Heart left ventricle (tissue), 13 donors: ENCODE measurements at regions not wholly inside any gene's neighbourhood (a gene's known extent, or its start where the extent isn't known, plus 50 kb on each side); places are given as distances from the start of the nearest gene placed in this dataset.

ENCODE experiments used
- POLR2A ChIP-seq, 2 donors: fragments of 450-650 bp; IDR thresholded peaks; one replicate each; pipeline ENCODE4 v1.6.1; 2017; ENCODE audit warnings: antibody characterized with exemption in 2 of 2, mild to moderate bottlenecking in 2 of 2, moderate library complexity in 2 of 2
- TF ChIP-seq, protein P1 (sequence below), 12 donors: fragments of 200-600 bp; sonication (generic) in 4 of 12; IDR thresholded peaks; one replicate each; pipeline versions ENCODE4 v1.5.0 to v1.8.0; 2018 to 2022; ENCODE audit warnings: antibody characterized with exemption in 12 of 12, mild to moderate bottlenecking in 5 of 12
- donor health status: ischemic (EF 13 %, LVEDD 7.1; RV severe dilation, severe dysfunction).
- donor health status: DM: no; HTN: yes; CAD: no.
- donor health status: DM: no; HTN: no; CAD: no.
- donor health status: ischemic (EF 25% LVEDD 6.9; RV normal size, moderate dysfunction).
- donor health status: ischemic (EF 25% LVEDD 5.7; RV mildly dilated, moderate dysfunction).
- donor health status: ischemic (EF 35%, LVEDD 5.7; RV mildly dilated, moderate dysfunction).
- donor health status: nonischemic (EF 11% LVEDD 7.7; RV severe dilation, severe dysfunction).
- donor health status: DM: yes; HTN: yes; CAD: no.
- donor health status: PGD.
- donor health status: ischemic (EF 29% LVEDD 5.4; RV normal size, mild dysfunction).
- donor health status: nonischemic (EF 23%, LVEDD 6.1; RV moderate dilation, normal function).

DNA sequence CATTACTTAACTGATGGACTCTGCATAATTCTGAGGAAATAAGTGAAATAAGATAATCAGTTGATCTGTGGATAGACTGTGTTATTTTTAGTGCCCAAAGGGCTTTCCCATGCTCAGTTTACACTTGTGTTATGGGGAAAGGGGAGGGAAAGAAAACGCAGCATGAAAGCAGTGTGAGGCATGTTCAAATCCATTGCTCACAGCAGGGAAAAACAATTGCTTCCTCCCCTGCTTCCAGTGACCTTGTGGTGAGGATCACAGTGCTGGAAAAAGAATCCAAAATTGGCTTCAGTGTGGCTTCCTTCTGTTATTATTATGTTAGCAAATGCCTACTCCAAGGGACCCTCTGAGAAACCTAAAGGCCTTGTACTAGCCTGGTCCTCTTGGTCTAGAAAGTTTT lies 285.1 kb upstream of the CDIN1 start:
- TF ChIP-seq, protein P1, sequence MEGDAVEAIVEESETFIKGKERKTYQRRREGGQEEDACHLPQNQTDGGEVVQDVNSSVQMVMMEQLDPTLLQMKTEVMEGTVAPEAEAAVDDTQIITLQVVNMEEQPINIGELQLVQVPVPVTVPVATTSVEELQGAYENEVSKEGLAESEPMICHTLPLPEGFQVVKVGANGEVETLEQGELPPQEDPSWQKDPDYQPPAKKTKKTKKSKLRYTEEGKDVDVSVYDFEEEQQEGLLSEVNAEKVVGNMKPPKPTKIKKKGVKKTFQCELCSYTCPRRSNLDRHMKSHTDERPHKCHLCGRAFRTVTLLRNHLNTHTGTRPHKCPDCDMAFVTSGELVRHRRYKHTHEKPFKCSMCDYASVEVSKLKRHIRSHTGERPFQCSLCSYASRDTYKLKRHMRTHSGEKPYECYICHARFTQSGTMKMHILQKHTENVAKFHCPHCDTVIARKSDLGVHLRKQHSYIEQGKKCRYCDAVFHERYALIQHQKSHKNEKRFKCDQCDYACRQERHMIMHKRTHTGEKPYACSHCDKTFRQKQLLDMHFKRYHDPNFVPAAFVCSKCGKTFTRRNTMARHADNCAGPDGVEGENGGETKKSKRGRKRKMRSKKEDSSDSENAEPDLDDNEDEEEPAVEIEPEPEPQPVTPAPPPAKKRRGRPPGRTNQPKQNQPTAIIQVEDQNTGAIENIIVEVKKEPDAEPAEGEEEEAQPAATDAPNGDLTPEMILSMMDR (IDR thresholded peaks at IDR 0.05), result no peak
- no peak for TF ChIP-seq POLR2A (IDR thresholded peaks at IDR 0.05)
